HCT116 (cell line): ENCODE measurements at regions not wholly inside any gene's neighbourhood (a gene's known extent, or its start where the extent isn't known, plus 50 kb on each side); places are given as distances from the start of the nearest gene placed in this dataset.

Experiments
- ATAC-seq: fragments of 200-7000 bp; cut with Tn5 transposase; 2 replicates; pipeline ENCODE4 v1.9.1; 2020; ENCODE audit warnings: mild to moderate bottlenecking, moderate library complexity
- BruUV-seq: library from RNA; stranded (reverse); fragments of 400-500 nt; replicated peaks from 2 replicates; lab custom pipeline; 2021; lab: Mats Ljungman, UMichigan
- CTCF ChIA-PET: fragments of 300-600 bp; sonication (Branson Sonifier 250); formaldehyde crosslinking; loops from one replicate; lab custom pipeline; 2021; ENCODE audit warnings: antibody characterized with exemption; lab: Charles Lee
- POLR2A ChIA-PET: fragments of 300-600, 350-600 bp; sonication (Branson Sonifier 250); formaldehyde crosslinking; loops from one replicate; lab custom pipeline; 2021; ENCODE audit warnings: antibody characterized with exemption; lab: Charles Lee
- RAD21 ChIA-PET, 2 experiments: fragments of 300-600 bp; sonication (Branson Sonifier 250); formaldehyde crosslinking; loops; one replicate each; lab custom pipeline; 2023; ENCODE audit warnings: low total read pairs in 2 of 2; ENCODE audit not compliant: uncharacterized antibody in 2 of 2, unreplicated experiment in 2 of 2, low non-redundant PET in 1 of 2; lab: Charles Lee
- DNase-seq: peaks from one replicate; pipeline ENCODE4 v3.0.0-alpha.2; 2010; ENCODE audit warnings: low read depth, low spot score
- H2AFZ ChIP-seq: fragments of 200-600 bp; shearing (Covaris generic), sonication (generic); 2 replicates; pipeline ENCODE4 v1.6.1; 2017; ENCODE audit warnings: low read depth, mixed run types, mixed read lengths, antibody characterized with exemption, low read length; ENCODE audit not compliant: poor library complexity, severe bottlenecking
- H3K27ac ChIP-seq: 2 replicates; pipeline ENCODE4 v1.5.1; 2012; ENCODE audit warnings: low read depth, low read length
- H3K27me3 ChIP-seq: fragments of 200-600 bp; sonication (generic); 2 replicates; pipeline ENCODE4 v1.6.1; 2016; ENCODE audit warnings: mixed run types, low read length, mixed read lengths; ENCODE audit not compliant: insufficient read depth
- H3K36me3 ChIP-seq, 2 experiments: fragments of 200-500 bp in 1 of 2; fragments of 200-600 bp in 1 of 2; sonication (Bioruptor generic) in 1 of 2; sonication (generic) in 1 of 2; 2 replicates each; pipeline versions ENCODE4 v1.5.1 to v1.6.1; 2014 to 2016; ENCODE audit warnings: low read length in 2 of 2, inconsistent platforms in 1 of 2, mixed read lengths in 1 of 2, mixed run types in 1 of 2; ENCODE audit not compliant: insufficient read depth in 2 of 2, control insufficient read depth in 1 of 2
- H3K4me1 ChIP-seq, 2 experiments: fragments of 200-600 bp in 1 of 2; sonication (generic) in 1 of 2; 2 replicates each; pipeline versions ENCODE4 v1.5.1 to v1.6.1; 2012 to 2017; ENCODE audit warnings: low read length in 2 of 2, inconsistent platforms in 1 of 2, mild to moderate bottlenecking in 1 of 2, mixed read lengths in 1 of 2, mixed run types in 1 of 2, moderate library complexity in 1 of 2; ENCODE audit not compliant: insufficient read depth in 2 of 2, control insufficient read depth in 1 of 2
- H3K4me2 ChIP-seq: fragments of 200-600 bp; sonication (generic); 2 replicates; pipeline ENCODE4 v1.6.1; 2017; ENCODE audit warnings: mixed run types, low read length, mixed read lengths
- H3K4me3 ChIP-seq, 2 experiments: fragments of 200-600 bp in 1 of 2; sonication (generic) in 1 of 2; replicated peaks in 1 of 2; 2 replicates each; pipeline ENCODE4 v1.5.1; 2011 to 2016; ENCODE audit warnings: low read length in 2 of 2, control low read depth in 1 of 2, low read depth in 1 of 2, mild to moderate bottlenecking in 1 of 2, mixed read lengths in 1 of 2, mixed run types in 1 of 2
- H3K79me2 ChIP-seq: fragments of 200-600 bp; sonication (generic); 2 replicates; pipeline ENCODE4 v1.6.1; 2017; ENCODE audit warnings: mild to moderate bottlenecking, mixed run types, low read length, moderate library complexity, mixed read lengths; ENCODE audit not compliant: insufficient read depth
- H3K9ac ChIP-seq: fragments of 200-600 bp; sonication (generic); 2 replicates; pipeline ENCODE4 v1.6.1; 2016; ENCODE audit warnings: low read length, mixed read lengths
- H3K9me2 ChIP-seq: fragments of 200-600 bp; sonication (generic), shearing (Covaris generic); 2 replicates; pipeline ENCODE4 v1.6.1; 2017; ENCODE audit warnings: mixed run types, mild to moderate bottlenecking, moderate library complexity; ENCODE audit not compliant: insufficient read depth
- H3K9me3 ChIP-seq, 2 experiments: fragments of 200-500 bp in 1 of 2; fragments of 200-600 bp in 1 of 2; sonication (Bioruptor generic) in 1 of 2; sonication (generic) in 1 of 2; 2 replicates each; pipeline ENCODE4 v1.6.1; 2014 to 2017; ENCODE audit warnings: low read length in 2 of 2, mixed read lengths in 2 of 2, inconsistent platforms in 1 of 2, low read depth in 1 of 2, mild to moderate bottlenecking in 1 of 2, mixed run types in 1 of 2, moderate library complexity in 1 of 2; ENCODE audit not compliant: control insufficient read depth in 1 of 2, insufficient read depth in 1 of 2
- H4K20me1 ChIP-seq: fragments of 200-600 bp; sonication (generic), shearing (Covaris generic); 2 replicates; pipeline ENCODE4 v1.6.1; 2017; ENCODE audit warnings: mixed run types, mild to moderate bottlenecking, moderate library complexity; ENCODE audit not compliant: insufficient read depth
- CBX3 ChIP-seq: IDR thresholded peaks from 2 replicates; pipeline ENCODE4 v1.6.1; 2012; ENCODE audit warnings: low read depth
- EGR1 ChIP-seq: IDR thresholded peaks from 2 replicates; pipeline ENCODE4 v1.6.1; 2012; ENCODE audit warnings: low read depth
- ELF1 ChIP-seq: IDR thresholded peaks from 2 replicates; pipeline ENCODE4 v1.6.1; 2012; ENCODE audit warnings: low read depth, borderline replicate concordance
- EZH2 ChIP-seq: fragments of 200-600 bp; sonication (generic); IDR thresholded peaks from 2 replicates; pipeline ENCODE4 v1.6.1; 2017; ENCODE audit warnings: antibody characterized with exemption, mixed run types
- EZH2phosphoT487 ChIP-seq: fragments of 200-600 bp; IDR thresholded peaks from 2 replicates; pipeline ENCODE4 v1.6.1; 2018; ENCODE audit warnings: antibody characterized with exemption, borderline replicate concordance
- FOSL1 ChIP-seq: IDR thresholded peaks from 2 replicates; pipeline ENCODE4 v1.6.1; 2012; ENCODE audit warnings: low read depth
- JUND ChIP-seq: IDR thresholded peaks from 2 replicates; pipeline ENCODE4 v1.6.1; 2012
- POLR2A ChIP-seq: IDR thresholded peaks from 2 replicates; pipeline ENCODE4 v1.7.0; 2011; ENCODE audit warnings: borderline replicate concordance; ENCODE audit not compliant: insufficient read depth, insufficient read length; ENCODE audit errors: extremely low read depth
- RAD21 ChIP-seq: IDR thresholded peaks from 2 replicates; pipeline ENCODE4 v1.6.1; 2012; ENCODE audit warnings: low read depth, mild to moderate bottlenecking
- SIN3A ChIP-seq: IDR thresholded peaks from 2 replicates; pipeline ENCODE4 v1.6.1; 2012; ENCODE audit warnings: low read depth
- SP1 ChIP-seq: IDR thresholded peaks from 2 replicates; pipeline ENCODE4 v1.6.1; 2012; ENCODE audit warnings: low read depth
- YY1 ChIP-seq: IDR thresholded peaks from 2 replicates; pipeline ENCODE4 v1.6.1; 2011; ENCODE audit warnings: low read length, low read depth, moderate library complexity, mild to moderate bottlenecking; ENCODE audit not compliant: insufficient replicate concordance; ENCODE audit errors: extremely low read depth
- ZFX ChIP-seq: fragments of 450-650 bp; IDR thresholded peaks from 2 replicates; pipeline ENCODE4 v1.6.1; 2017
- ZNF274 ChIP-seq: fragments of 200-500 bp; sonication (Bioruptor generic); IDR thresholded peaks from 2 replicates; pipeline ENCODE4 v1.6.1; 2014; ENCODE audit warnings: mild to moderate bottlenecking, low read depth, low read length, inconsistent platforms
- intact Hi-C: fragments of 100-400 bp; cut with micrococcal nuclease; formaldehyde crosslinking; loops from 2 replicates; pipeline ENCODE4 v1.10.0; 2022
- TF ChIP-seq, protein P1 (sequence below), 3 experiments: fragments of 200-600 bp in 1 of 3; sonication (generic) in 1 of 3; IDR thresholded peaks in 2 of 3; conservative IDR thresholded peaks in 1 of 3; 2 replicates each; pipeline ENCODE4 v1.5.1; 2012 to 2017; ENCODE audit warnings: low read depth in 2 of 3, low read length in 2 of 3, antibody characterized with exemption in 1 of 3, borderline replicate concordance in 1 of 3, control low read depth in 1 of 3, mild to moderate bottlenecking in 1 of 3, mixed read lengths in 1 of 3, mixed run types in 1 of 3, moderate library complexity in 1 of 3; ENCODE audit not compliant: insufficient read depth in 1 of 3
- TF ChIP-seq, protein P2 (sequence below): IDR thresholded peaks from 2 replicates; pipeline ENCODE4 v1.6.1; 2012

DNA sequence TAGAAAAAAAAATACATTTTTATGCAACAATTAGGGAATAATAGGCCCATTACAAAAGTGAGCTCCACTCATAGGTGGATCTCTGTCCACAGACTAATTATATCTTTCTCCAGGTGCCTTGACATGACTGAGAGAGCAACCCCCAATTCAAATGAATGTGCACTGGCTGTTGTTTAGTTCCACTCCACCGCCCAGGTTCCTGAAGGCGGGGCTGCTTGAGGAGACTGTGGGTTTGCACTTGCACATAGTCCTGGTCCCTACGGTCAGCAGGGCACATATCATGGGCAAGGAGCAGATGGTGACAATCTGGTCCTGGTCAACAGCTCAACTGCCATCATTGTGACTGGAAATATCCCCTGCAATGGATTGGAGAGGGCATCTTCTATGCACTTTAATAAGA, 195.6 kb upstream of the PWP1 start:
- no peak for ATAC-seq
- H3K27ac ChIP-seq = no peak overlapping the region
- no peaks in the 10 kb centered on the region for H3K27me3 ChIP-seq
- ChIA-PET RAD21 (no interaction called here), CTCF (no interaction called here), POLR2A (no interaction called here)
- no peak overlapping the region for H3K4me3 ChIP-seq
- no peaks in the 10 kb centered on the region for H3K4me1 ChIP-seq
- DNase-seq = no peak
- no peak for TF ChIP-seq SP1
- TF ChIP-seq, protein P1, sequence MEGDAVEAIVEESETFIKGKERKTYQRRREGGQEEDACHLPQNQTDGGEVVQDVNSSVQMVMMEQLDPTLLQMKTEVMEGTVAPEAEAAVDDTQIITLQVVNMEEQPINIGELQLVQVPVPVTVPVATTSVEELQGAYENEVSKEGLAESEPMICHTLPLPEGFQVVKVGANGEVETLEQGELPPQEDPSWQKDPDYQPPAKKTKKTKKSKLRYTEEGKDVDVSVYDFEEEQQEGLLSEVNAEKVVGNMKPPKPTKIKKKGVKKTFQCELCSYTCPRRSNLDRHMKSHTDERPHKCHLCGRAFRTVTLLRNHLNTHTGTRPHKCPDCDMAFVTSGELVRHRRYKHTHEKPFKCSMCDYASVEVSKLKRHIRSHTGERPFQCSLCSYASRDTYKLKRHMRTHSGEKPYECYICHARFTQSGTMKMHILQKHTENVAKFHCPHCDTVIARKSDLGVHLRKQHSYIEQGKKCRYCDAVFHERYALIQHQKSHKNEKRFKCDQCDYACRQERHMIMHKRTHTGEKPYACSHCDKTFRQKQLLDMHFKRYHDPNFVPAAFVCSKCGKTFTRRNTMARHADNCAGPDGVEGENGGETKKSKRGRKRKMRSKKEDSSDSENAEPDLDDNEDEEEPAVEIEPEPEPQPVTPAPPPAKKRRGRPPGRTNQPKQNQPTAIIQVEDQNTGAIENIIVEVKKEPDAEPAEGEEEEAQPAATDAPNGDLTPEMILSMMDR (IDR thresholded peaks at IDR 0.05 in 2 of 3, conservative IDR thresholded peaks at IDR 0.05 in 1 of 3; ENCODE audit: borderline replicate concordance in 1 of 3, insufficient read depth in 1 of 3, low read depth in 2 of 3, low read length in 2 of 3) = no peak
- TF ChIP-seq ELF1 = no peak
- no peak for TF ChIP-seq ZFX
- no peak overlapping the region for H2AFZ ChIP-seq
- no peaks in the 10 kb centered on the region for H3K9me2 ChIP-seq
- H4K20me1 ChIP-seq = no peaks in the 10 kb centered on the region
- H3K9me3 ChIP-seq = no peaks in the 10 kb centered on the region
- no peaks in the 10 kb centered on the region for H3K79me2 ChIP-seq
- intact Hi-C loops = no loop called here
- no peaks in the 10 kb centered on the region for H3K36me3 ChIP-seq
- no peak overlapping the region for H3K4me2 ChIP-seq
- no TSS peak for BruUV-seq
- H3K9ac ChIP-seq = no peak overlapping the region

DNA sequence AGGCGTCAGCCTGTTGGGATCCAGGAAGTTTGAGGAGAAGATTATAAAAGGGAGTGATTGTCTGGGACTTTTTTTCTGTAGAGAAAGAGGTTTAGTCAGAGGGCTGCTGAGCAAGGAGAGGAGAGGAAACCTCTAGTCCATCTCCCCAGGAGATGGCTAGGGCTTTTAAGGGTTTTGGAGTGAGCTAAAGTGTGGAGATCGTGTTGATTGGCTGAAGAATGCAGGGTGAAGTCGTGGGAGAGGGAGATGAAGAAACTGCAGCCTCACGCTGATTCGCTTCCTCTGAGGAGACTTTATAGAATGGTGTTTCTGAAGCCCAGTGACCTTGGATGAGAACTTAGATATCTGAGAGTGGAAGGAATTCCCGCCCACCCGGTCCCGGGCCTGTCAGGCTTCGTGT, 193.7 kb upstream of the PWP1 start:
- BruUV-seq = no TSS peak
- CTCF ChIA-PET = no interaction called here
- Histone ChIP-seq H3K27ac (no peak overlapping the region), H3K27me3 (no peaks in the 10 kb centered on the region), H4K20me1 (no peaks in the 10 kb centered on the region), H3K4me1 (no peaks in the 10 kb centered on the region), H3K79me2 (no peaks in the 10 kb centered on the region), H3K4me2 (no peak overlapping the region), H3K9me3 (no peaks in the 10 kb centered on the region), H3K36me3 (no peaks in the 10 kb centered on the region), H3K9me2 (no peaks in the 10 kb centered on the region), H3K9ac (no peak overlapping the region), H3K4me3 (no peak overlapping the region), H2AFZ (no peak overlapping the region)
- intact Hi-C loops = no loop called here
- no peak for ATAC-seq
- DNase-seq = no peak
- POLR2A ChIA-PET = no interaction called here
- RAD21 ChIA-PET = no interaction called here
- TF ChIP-seq FOSL1 = no peak
- TF ChIP-seq YY1 = no peak
- no peak for TF ChIP-seq ELF1
- TF ChIP-seq SIN3A = no peak
- no peak for TF ChIP-seq EZH2
- no peak for TF ChIP-seq ZNF274
- no peak for TF ChIP-seq EGR1
- no peak for TF ChIP-seq JUND
- TF ChIP-seq RAD21 = no peak
- no peak for TF ChIP-seq POLR2A
- no peak for TF ChIP-seq SP1
- no peak for TF ChIP-seq CBX3
- TF ChIP-seq, protein P2, sequence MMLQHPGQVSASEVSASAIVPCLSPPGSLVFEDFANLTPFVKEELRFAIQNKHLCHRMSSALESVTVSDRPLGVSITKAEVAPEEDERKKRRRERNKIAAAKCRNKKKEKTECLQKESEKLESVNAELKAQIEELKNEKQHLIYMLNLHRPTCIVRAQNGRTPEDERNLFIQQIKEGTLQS = no peak
- TF ChIP-seq EZH2phosphoT487 = no peak
- TF ChIP-seq, protein P1 (IDR thresholded peaks at IDR 0.05 in 2 of 3, conservative IDR thresholded peaks at IDR 0.05 in 1 of 3; ENCODE audit: borderline replicate concordance in 1 of 3, insufficient read depth in 1 of 3, low read depth in 2 of 3, low read length in 2 of 3) = no peak
